ENCODE measurements at regions not wholly inside any gene's neighbourhood (a gene's known extent, or its start where the extent isn't known, plus 50 kb on each side); places are given as distances from the start of the nearest gene placed in this dataset.

GRCh38 chr3:89803711-89804110, 696.3 kb downstream of the EPHA3 start:
- intact Hi-C loops (cut with micrococcal nuclease) = no loop called here
- no peak for DNase-seq (ENCODE audit: low spot score)
- H3K27ac Mint-ChIP-seq = no peak overlapping the region
- no peaks in the 10 kb centered on the region for H3K27me3 Mint-ChIP-seq (ENCODE audit: low read depth)
- no peaks in the 10 kb centered on the region for H3K4me1 Mint-ChIP-seq (ENCODE audit: low read depth)
- peaks cover 14% of the 10 kb centered on the region for H3K9me3 Mint-ChIP-seq
- H3K36me3 Mint-ChIP-seq (ENCODE audit: low read depth) = no peaks in the 10 kb centered on the region
- H3K4me3 Mint-ChIP-seq (ENCODE audit: low read depth) = no peak overlapping the region

DNA sequence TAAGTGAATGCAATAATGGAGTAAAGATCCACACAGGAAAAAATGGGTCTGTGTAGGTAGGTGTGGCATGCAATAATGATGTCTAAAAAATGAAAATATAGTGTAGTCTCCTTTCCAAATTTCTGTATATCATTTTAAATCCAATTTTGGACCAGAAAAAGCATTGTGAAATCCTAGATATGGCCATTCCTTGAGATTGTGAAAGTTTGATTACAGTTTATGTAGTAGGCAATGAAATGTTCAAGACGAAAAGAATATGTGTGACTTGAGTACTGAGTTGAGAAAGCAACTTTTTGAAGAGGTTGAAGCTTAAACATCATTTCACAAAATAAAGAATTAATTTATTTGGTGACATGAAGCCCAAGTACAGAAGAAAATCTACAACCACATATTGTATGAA, 698.7 kb downstream of the EPHA3 start:
- H3K4me3 Mint-ChIP-seq (ENCODE audit: low read depth) = no peak overlapping the region

DNA sequence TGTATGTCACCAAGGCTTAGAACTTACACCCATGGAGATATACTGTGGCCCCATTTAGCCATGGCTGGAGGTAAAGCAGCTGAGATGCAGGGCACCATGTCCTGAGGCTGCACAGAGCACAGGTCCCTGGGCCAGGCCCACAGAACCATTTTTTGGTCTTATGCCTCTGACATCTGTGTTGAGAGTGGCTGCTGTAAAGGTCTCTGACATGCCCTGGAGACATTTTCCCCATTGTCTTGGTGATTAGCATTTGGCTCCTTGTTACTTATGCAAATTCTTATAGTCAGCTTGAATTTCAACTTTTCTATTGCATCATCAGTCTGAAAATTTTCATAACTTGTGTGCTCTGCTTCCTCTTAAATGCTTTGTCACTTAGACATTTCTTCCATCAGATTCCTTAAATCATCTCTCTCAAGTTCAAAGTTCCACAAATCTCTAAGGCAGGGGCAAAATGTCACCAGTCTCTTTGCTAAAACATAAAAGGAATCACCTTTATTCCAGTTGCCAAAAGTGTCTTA, 701.3 kb downstream of the EPHA3 start:
- Mint-ChIP-seq H3K9me3 (peaks cover 34% of the 10 kb centered on the region), H3K4me1 (ENCODE audit: low read depth) (no peaks in the 10 kb centered on the region), H3K36me3 (ENCODE audit: low read depth) (no peaks in the 10 kb centered on the region), H3K4me3 (ENCODE audit: low read depth) (no peak overlapping the region), H3K27ac (no peak overlapping the region), H3K27me3 (ENCODE audit: low read depth) (no peaks in the 10 kb centered on the region)
- intact Hi-C loops (cut with micrococcal nuclease) = no loop called here
- no peak for DNase-seq (ENCODE audit: low spot score)

More for the DNA sequence above, 698.7 kb downstream of the EPHA3 start:
- Mint-ChIP-seq H3K9me3 (peaks cover 16% of the 10 kb centered on the region), H3K27me3 (ENCODE audit: low read depth) (no peaks in the 10 kb centered on the region), H3K27ac (no peak overlapping the region), H3K4me1 (ENCODE audit: low read depth) (no peaks in the 10 kb centered on the region), H3K36me3 (ENCODE audit: low read depth) (no peaks in the 10 kb centered on the region)
- DNase-seq (ENCODE audit: low spot score) = no peak
- intact Hi-C loops (cut with micrococcal nuclease) = no loop called here

DNA sequence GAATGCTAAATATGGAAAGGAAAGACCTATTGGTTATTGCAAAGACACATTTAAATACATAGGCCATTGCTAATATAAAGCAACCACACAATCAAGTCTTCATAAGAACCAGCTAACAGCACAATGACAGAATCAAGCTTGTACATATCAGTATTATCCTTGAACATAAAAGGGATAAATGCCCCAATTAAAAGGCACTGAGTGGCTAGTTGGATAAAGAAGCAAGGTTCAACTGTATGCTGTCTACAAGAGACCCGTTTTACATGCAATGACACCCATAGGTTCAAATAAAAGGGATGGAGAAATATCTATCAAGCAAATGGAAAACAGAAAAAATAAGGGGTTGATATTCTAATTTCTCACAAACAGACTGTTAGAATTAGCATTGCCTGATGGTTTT, 706.1 kb downstream of the EPHA3 start:
- Mint-ChIP-seq H3K4me3 (ENCODE audit: low read depth) (no peak overlapping the region), H3K27ac (no peak overlapping the region), H3K27me3 (ENCODE audit: low read depth) (no peaks in the 10 kb centered on the region), H3K36me3 (ENCODE audit: low read depth) (no peaks in the 10 kb centered on the region), H3K9me3 (peaks cover 52% of the 10 kb centered on the region), H3K4me1 (ENCODE audit: low read depth) (no peaks in the 10 kb centered on the region)
- no peak for DNase-seq (ENCODE audit: low spot score)
- intact Hi-C loops (cut with micrococcal nuclease) = no loop called here

DNA sequence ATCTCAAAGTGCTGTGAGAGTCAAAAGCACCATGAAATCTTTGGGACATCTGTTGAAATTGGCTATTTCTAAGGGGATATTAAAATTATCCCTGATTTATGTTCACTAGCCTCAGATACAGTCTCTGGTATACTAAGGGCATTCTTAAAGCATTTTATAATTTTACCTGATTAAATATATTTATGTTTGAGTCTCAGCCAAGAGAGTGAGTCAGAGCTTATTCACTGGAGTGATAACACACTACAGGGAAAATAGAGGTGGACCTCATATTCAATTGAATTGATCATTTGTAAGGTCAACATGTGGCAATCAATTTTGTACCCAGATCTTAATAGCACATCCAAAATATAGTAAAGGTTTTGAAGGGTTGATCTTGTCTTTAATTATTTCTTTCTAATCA, 733.6 kb downstream of the EPHA3 start:
- no peak for DNase-seq (ENCODE audit: low spot score)
- H3K4me3 Mint-ChIP-seq (ENCODE audit: low read depth) = no peak overlapping the region
- H3K27me3 Mint-ChIP-seq (ENCODE audit: low read depth) = no peaks in the 10 kb centered on the region
- H3K36me3 Mint-ChIP-seq (ENCODE audit: low read depth) = no peaks in the 10 kb centered on the region
- intact Hi-C loops (cut with micrococcal nuclease) = no loop called here
- H3K4me1 Mint-ChIP-seq (ENCODE audit: low read depth) = no peaks in the 10 kb centered on the region
- no peak overlapping the region for H3K27ac Mint-ChIP-seq
- H3K9me3 Mint-ChIP-seq = peaks cover 20% of the 10 kb centered on the region

DNA sequence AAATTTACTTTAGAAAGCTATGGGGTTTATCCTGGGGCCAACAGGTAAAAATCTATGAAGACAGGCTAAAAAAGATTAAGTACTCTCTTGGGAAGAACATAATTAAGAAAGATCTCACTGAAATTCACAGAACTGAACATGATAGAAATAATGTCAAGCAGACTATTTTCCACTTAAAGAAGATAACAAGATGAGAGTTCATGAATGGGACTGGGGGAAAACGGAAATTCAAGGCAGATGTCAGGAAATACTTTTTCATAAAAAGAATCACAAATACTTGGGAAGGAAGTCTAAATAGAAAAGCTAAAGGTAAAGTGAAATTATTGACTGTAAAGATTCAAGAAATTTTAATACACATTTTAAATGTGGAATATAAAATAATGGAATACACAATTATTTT, 737.6 kb downstream of the EPHA3 start:
- H3K36me3 Mint-ChIP-seq (ENCODE audit: low read depth) = no peaks in the 10 kb centered on the region
- no peaks in the 10 kb centered on the region for H3K27me3 Mint-ChIP-seq (ENCODE audit: low read depth)
- no peaks in the 10 kb centered on the region for H3K4me1 Mint-ChIP-seq (ENCODE audit: low read depth)
- intact Hi-C loops (cut with micrococcal nuclease) = no loop called here
- peaks cover 21% of the 10 kb centered on the region for H3K9me3 Mint-ChIP-seq
- H3K4me3 Mint-ChIP-seq (ENCODE audit: low read depth) = no peak overlapping the region
- no peak overlapping the region for H3K27ac Mint-ChIP-seq
- no peak for DNase-seq (ENCODE audit: low spot score)

GRCh38 chr3:89847955-89848354, 740.5 kb downstream of the EPHA3 start:
- intact Hi-C loops (cut with micrococcal nuclease) = no loop called here
- no peak overlapping the region for H3K27ac Mint-ChIP-seq
- H3K36me3 Mint-ChIP-seq (ENCODE audit: low read depth) = no peaks in the 10 kb centered on the region
- no peak overlapping the region for H3K4me3 Mint-ChIP-seq (ENCODE audit: low read depth)
- no peaks in the 10 kb centered on the region for H3K4me1 Mint-ChIP-seq (ENCODE audit: low read depth)
- H3K9me3 Mint-ChIP-seq = peaks cover 20% of the 10 kb centered on the region
- H3K27me3 Mint-ChIP-seq (ENCODE audit: low read depth) = no peaks in the 10 kb centered on the region
- no peak for DNase-seq (ENCODE audit: low spot score)

DNA sequence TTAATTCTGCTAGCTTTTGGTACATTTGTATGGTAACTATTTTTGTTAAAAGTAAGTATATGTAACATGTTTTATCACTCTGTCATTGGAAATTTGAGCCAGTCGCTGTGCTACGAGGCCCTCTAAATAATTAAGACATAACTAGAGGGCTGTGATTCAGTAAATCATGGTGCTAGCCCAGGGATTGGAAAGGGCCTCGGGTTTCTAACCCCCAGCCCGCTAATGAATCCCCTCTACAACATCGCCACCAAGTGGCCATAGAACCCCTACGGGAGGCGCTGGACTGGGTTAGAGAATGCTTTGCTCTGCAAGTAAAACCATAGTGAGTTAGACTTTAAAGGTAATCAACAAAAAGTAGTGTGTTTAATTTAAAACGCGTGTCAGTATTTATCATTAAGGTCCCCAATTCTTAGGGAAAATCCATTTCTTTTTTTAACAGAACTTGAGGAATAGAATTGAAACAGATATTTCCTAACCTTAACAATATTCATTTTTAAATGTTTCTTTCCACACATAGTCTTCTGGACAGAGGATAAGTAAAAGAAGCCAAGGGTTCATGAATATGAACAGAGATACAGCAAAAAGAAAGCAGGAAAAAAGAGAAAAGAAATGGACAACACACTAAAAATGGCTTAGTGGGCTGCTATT, 744.7 kb downstream of the EPHA3 start:
- H3K4me1 Mint-ChIP-seq (ENCODE audit: low read depth) = no peaks in the 10 kb centered on the region
- no peaks in the 10 kb centered on the region for H3K27me3 Mint-ChIP-seq (ENCODE audit: low read depth)
- no peak overlapping the region for H3K4me3 Mint-ChIP-seq (ENCODE audit: low read depth)
- no peaks in the 10 kb centered on the region for H3K36me3 Mint-ChIP-seq (ENCODE audit: low read depth)
- H3K9me3 Mint-ChIP-seq = peaks cover 26% of the 10 kb centered on the region
- intact Hi-C loops (cut with micrococcal nuclease) = no loop called here
- no peak for DNase-seq (ENCODE audit: low spot score)
- H3K27ac Mint-ChIP-seq = no peak overlapping the region

DNA sequence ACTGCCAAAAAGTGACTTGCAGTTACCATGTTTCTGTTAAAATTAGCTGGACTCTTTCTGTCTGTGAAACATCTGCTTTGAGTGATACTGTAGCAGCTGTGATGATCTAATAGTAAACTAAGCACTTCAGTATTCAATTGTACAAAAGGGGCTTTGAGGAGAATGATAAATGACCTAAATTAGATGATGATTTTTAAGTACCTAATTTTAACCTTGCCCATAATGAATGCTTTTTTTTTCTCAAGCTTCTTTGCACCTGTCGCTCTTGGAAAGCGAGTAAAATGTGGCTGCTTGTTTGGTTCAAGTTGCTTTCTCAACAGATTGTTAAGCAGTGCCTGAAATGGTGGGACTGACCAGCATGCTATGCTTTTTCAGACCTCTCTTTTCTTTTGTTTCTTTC, 752.3 kb downstream of the EPHA3 start:
- H3K4me3 Mint-ChIP-seq (ENCODE audit: low read depth) = no peak overlapping the region
- DNase-seq (ENCODE audit: low spot score) = no peak
- H3K9me3 Mint-ChIP-seq = peaks cover 22% of the 10 kb centered on the region
- H3K27ac Mint-ChIP-seq = no peak overlapping the region
- no peaks in the 10 kb centered on the region for H3K4me1 Mint-ChIP-seq (ENCODE audit: low read depth)
- H3K36me3 Mint-ChIP-seq (ENCODE audit: low read depth) = no peaks in the 10 kb centered on the region
- intact Hi-C loops (cut with micrococcal nuclease) = no loop called here
- H3K27me3 Mint-ChIP-seq (ENCODE audit: low read depth) = no peaks in the 10 kb centered on the region

GRCh38 chr3:89867286-89867685, 759.9 kb downstream of the EPHA3 start:
- H3K27me3 Mint-ChIP-seq (ENCODE audit: low read depth) = no peaks in the 10 kb centered on the region
- no peaks in the 10 kb centered on the region for H3K4me1 Mint-ChIP-seq (ENCODE audit: low read depth)
- intact Hi-C loops (cut with micrococcal nuclease) = no loop called here
- no peak for DNase-seq (ENCODE audit: low spot score)
- H3K36me3 Mint-ChIP-seq (ENCODE audit: low read depth) = no peaks in the 10 kb centered on the region
- H3K4me3 Mint-ChIP-seq (ENCODE audit: low read depth) = no peak overlapping the region
- H3K9me3 Mint-ChIP-seq = peaks cover 25% of the 10 kb centered on the region
- H3K27ac Mint-ChIP-seq = no peak overlapping the region

DNA sequence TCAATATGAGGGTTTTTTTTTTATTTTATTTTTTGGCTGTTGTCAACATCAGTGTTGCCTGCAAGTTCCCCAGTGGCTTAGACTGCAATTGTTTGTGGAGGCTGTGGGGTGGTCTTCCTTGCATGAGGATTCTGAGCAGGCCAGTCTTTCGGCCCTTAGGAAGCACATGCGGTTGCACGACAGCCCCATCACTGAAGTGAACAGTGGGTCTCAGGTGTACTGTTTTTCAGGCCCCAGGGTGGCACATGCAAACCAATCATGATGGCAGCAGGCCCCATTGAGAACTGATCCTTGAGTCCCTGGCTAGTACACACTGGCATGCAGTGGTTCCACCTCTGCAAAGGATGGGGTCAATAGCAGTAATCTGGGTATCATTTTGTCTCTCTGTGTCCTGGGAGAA, 768.7 kb downstream of the EPHA3 start:
- peaks cover 36% of the 10 kb centered on the region for H3K9me3 Mint-ChIP-seq
- no peaks in the 10 kb centered on the region for H3K27me3 Mint-ChIP-seq (ENCODE audit: low read depth)
- H3K36me3 Mint-ChIP-seq (ENCODE audit: low read depth) = no peaks in the 10 kb centered on the region
- no peak for DNase-seq (ENCODE audit: low spot score)
- intact Hi-C loops (cut with micrococcal nuclease) = no loop called here
- H3K4me3 Mint-ChIP-seq (ENCODE audit: low read depth) = no peak overlapping the region
- no peaks in the 10 kb centered on the region for H3K4me1 Mint-ChIP-seq (ENCODE audit: low read depth)
- no peak overlapping the region for H3K27ac Mint-ChIP-seq

DNA sequence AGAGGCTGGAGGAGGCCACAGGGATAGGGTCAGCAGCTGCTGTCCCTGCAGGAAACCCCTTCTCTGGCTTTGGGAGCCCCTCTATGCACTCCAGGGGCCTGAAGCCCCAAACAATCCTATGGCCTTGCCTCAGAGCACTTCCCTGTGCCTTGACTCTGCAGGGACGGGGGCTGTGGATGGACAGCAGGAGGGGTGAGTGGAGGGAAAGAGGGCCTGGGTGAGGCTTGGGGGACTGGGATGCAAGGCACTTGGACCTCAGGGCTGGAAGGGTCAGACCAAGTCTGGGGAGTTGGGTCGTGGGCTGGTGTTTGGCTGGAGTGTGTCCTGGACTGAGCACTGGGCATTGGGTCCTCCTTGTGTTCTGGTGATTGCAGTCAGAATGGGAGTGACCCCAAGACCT, 769.8 kb downstream of the EPHA3 start:
- intact Hi-C loops (cut with micrococcal nuclease) = no loop called here
- Mint-ChIP-seq H3K27me3 (ENCODE audit: low read depth) (no peaks in the 10 kb centered on the region), H3K4me1 (ENCODE audit: low read depth) (no peaks in the 10 kb centered on the region), H3K27ac (no peak overlapping the region), H3K36me3 (ENCODE audit: low read depth) (no peaks in the 10 kb centered on the region), H3K9me3 (peaks cover 37% of the 10 kb centered on the region), H3K4me3 (ENCODE audit: low read depth) (no peak overlapping the region)
- DNase-seq (ENCODE audit: low spot score) = no peak

- Mint-ChIP-seq H3K27ac (no peak overlapping the region), H3K36me3 (ENCODE audit: low read depth) (no peaks in the 10 kb centered on the region), H3K27me3 (ENCODE audit: low read depth) (no peaks in the 10 kb centered on the region), H3K4me1 (ENCODE audit: low read depth) (no peaks in the 10 kb centered on the region), H3K9me3 (peaks cover 16% of the 10 kb centered on the region), H3K4me3 (ENCODE audit: low read depth) (no peak overlapping the region)
- DNase-seq (ENCODE audit: low spot score) = no peak
- intact Hi-C loops (cut with micrococcal nuclease) = no loop called here
These were observed 782.0 kb downstream of the EPHA3 start for GRCh38 chr3:89889386-89889785.

DNA sequence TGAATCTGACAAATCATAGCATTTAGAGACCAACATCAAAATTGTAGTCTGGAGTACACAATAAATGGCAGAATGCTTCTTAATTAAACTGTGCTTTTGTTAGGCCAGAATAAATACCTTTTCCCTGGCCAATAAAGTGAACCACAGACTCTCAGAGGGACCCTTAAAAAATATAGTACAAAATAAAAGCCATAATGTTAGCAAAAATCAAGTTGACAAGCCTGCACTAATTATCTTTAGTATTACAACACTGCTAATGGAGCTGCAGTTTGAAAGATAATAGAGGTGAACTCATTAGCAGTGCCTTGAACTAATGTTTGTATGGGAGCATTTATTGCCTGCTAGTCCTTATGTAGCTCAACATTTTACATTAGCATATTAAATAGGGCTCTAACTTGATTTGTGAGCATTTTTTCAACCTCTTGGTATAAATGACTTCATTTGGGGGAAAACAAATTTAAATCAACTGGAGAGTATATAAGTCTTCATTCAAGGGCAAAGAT, 801.3 kb downstream of the EPHA3 start:
- H3K36me3 Mint-ChIP-seq (ENCODE audit: low read depth) = no peaks in the 10 kb centered on the region
- intact Hi-C loops (cut with micrococcal nuclease) = no loop called here
- no peaks in the 10 kb centered on the region for H3K4me1 Mint-ChIP-seq (ENCODE audit: low read depth)
- no peak overlapping the region for H3K4me3 Mint-ChIP-seq (ENCODE audit: low read depth)
- no peak for DNase-seq (ENCODE audit: low spot score)
- H3K27me3 Mint-ChIP-seq (ENCODE audit: low read depth) = no peaks in the 10 kb centered on the region
- H3K27ac Mint-ChIP-seq = no peak overlapping the region
- peaks cover 32% of the 10 kb centered on the region for H3K9me3 Mint-ChIP-seq
